ENCODE measurements at regions not wholly inside any gene's neighbourhood (a gene's known extent, or its start where the extent isn't known, plus 50 kb on each side); places are given as distances from the start of the nearest gene placed in this dataset.
"Not testable (repeated sequence)": the region's sequence is repeated elsewhere in the genome, so short reads cannot be mapped to it uniquely, and the experiment has no call there.

DNA sequence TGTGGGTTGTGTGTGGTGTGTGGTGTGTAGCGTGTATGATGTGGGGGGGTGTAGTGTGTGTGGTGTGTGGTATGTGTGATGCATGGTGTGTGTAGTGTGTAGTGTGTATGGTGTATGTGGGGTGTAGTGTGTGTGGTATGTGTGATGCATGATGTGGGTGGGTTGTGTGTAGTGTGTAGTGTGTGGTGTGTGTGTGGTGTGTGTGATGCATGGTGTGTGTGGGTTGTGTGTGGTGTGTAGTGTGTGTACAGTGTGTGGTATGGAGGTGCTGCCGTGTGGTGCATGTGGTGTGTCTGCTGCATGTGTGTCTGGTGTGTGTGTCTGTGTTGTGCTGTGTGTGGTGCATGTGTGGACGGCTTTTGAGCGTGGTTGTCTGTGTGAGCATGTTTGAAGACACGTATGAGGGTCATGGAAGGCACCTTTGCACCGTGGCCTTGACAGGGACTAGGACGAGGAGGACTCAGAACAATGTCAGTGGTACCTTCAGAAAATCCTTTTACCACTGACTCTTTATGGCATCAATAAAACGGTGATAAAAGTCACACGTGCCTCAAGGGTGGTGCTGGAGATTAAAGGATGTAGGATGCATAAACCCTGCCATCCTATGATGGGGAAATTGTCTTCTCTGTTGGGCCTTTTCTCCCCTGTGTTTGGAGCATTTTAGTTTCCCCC is 328.7 kb upstream of the B3GAT1 start:
- DNase-seq = no peak

DNA sequence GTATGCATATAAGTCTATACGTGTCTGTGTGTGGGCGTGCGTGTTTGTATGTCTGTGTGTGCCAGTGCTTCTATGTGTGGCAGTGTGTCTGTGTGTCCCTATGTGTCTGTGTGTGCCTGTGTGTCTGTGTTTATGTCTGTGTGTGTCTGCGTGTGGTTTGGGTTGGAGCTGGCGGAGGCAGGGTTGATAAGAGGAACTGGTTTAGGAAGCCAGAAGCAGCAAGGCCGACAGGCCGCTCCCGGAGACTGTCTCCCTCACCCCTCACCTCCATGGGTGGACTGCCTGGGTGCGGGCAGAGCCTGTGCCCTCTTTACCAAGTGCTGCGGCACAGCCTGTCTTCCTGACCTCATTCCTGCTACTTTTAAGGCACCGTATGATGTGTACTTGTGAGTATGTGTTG is 327.1 kb upstream of the B3GAT1 start:
- no peak for DNase-seq

DNA sequence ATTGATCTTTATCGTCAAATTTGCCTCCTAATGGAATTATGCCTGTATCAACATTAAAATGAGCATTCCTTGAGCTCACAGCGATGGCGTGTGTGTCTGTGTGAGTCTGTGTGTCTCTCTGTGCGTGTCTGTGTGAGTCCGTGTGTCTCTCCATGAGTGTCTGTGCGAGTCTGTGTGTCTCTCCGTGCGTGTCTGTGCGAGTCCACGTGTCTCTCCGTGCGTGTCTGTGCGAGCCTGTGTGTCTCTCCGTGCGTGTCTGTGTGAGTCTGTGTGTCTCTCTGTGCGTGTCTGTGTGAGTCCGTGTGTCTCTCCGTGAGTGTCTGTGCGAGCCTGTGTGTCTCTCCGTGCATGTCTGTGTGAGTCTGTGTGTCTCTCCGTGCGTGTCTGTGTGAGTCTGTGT is 326.5 kb upstream of the B3GAT1 start:
- DNase-seq = no peak

DNA sequence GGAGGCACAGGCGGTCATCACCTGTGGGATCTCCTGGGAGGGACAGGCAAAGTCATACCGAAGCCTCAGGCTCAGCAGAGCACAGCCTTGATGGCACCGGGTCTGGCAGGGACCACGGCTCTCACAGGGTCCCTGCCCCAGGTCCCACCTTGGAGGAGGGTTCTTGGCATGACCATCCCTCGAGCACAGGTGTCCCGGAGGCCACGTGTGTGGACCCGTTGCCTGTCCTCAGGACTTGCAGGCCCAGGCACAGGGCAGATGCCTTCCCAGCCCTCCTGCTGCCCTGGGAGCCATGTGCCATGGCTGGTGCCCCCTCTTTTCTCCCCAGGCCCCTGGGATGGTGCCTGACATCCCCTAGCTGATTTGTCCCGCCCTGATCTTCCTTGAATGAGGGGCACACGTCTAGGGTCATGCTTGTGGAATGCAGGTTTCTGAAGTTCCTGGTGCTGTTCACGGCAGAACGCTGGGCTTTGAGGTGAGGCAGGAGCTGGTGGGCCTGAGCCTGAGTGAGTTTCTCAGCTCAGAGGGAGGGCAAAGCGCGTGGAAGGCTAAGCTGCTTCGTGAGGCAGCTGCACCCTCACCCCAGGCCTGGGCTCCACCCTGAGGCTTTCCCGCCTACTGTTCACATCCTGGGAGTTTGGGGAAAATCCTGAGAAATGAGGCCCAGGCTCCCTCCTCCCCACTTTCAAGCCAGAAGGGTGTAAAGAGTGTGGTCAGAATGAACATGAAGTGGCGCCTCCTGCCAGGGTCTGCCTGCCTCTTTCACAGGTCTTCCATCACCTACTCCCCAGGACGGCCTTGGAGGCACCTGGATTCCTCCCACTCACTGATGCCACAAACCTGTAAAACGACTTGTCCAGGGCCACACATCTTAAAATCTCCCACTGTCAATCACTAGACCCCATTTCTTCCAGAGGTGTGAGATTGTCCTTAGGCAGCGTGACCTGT is 325.8 kb upstream of the B3GAT1 start:
- no peak for DNase-seq

DNA sequence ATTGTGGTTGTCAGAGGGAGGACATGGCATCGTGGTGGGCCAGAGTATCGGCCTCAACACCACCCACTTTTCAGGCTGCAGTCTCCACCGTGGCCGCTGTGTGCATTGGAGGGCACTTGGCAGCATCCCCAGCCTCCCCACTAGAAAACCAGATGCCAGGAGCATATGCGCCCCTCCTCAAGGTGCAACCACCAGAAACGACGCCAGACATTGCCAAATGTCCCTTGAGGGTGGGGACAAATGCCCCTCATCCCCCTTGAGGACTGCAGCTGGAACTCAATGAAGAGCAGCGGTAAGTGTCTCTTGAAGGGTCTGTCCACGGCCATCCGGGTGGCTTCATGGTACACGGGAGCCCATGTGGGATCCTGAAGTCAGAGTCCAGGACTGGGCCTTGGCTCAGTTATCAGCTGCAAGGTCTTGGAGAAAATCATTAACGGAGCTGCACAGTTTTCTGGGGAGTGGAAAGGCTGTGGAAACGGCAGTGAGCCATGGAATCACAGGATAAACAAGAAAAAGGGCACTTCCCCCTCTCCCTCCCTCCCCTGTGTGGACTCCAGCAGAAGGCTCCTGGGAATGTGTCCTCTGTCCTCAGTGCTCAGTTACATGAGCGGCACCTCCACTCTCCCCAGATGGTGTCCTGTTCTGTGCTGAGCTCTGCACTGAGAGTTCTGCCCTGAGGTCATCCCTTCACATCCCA is 324.4 kb upstream of the B3GAT1 start:
- no peak for DNase-seq

DNA sequence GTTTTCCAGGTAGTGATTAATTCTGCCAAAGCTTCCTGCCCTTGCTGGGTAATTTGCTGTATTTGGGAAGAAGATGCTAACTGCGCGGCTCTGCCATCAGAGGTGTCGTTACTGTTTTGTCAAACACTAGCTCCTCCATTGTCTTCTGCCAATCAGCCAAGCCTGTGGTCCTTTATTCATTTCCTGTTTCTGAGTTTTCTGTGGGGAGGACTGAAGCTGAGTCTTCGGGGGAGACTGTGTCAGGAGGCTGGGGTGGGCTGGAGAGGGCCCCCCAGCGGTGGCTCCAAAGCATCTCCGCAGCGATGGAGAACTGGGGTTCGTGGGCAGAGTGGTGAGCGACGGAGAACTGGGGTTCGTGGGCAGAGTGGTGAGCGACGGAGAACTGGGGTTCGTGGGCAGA is 322.9 kb upstream of the B3GAT1 start:
- DNase-seq = no peak

DNA sequence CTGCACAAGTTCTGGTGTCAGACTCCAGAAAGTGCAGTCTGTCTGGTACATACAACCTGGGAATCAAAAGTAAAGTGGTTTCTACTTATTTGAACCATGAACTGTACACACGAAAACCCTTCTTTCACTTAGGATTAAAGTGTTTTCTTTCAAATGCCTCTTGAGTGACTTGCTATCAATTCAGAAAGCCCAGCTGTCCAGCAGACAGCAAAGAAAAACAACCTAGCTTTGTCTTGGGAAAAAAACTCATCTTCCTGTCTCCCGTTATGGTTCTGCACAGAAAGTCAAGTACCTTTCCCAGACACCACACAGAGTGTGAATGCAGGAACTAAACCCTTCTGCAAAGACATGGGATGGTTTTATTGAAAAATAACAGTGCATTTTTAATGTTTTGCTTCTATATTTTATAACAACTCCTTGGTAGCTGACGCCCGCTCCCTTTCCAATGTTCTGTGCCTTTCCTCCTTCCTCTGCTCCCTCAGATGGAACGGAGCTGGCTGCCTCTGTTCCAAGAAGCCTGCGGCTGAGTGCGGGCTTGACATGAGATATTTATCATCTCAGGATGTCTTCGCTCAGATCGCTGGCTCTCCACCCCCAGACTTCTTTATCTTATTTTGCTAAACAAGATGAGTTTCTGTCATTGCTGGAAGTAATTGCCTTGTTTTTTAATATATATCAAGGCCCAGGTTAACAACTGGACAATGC is 322.3 kb upstream of the B3GAT1 start:
- DNase-seq = no peak

DNA sequence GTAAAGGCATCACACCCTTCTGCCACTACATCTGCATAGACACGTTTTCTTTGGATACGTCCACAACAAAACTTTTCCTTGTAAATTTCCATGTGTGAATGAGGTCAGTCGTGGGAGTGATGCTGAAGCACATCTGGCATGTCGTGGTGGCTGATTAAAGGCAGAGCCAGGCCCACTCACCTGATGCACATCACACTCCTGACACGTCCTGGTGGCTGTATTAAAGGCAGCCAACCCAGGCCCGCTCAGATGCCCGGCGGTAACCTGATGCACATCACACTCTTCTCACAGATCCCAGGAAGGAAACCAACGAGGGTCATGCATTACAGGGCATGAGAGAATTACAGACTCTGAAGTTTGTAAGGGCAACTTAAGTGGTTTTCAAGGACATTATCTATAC is 321.6 kb upstream of the B3GAT1 start:
- DNase-seq = no peak

DNA sequence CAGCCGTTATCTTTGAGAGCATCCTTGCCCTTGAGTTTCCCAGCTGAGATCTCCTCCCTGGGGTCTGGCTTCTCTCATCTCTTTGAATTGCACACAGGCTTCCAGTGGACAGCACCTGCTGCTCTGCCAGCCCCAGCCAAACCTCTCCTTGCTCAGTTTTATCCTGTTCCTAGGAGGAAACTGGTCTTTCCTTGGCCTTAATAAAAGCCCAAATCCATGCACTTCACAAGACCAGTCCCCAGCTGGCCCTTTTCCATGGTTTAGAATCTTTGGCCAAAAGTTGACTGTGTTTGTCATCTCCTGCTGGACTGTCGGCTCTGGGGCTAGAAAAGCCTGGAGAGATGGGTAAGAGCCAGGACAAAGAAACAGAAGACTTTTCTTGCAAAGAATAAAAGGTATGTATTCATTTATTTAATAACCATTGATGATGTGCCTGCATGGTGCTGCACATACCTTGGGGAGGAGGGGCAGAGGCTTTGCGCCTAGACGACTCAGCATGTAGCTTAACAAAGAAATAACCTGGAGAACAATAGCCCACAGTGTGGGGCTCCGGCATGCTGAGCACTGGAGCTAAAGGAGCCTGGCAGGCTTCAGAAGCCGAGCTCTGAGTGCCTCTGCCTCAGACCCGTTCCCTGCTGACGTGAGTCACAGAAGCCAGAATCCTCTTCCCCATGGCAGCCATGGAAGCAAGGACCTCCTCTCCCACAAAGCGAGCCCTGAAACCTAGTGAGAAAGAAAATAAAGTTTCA is 319.3 kb upstream of the B3GAT1 start:
- peak; percentile 82 for DNase-seq

DNA sequence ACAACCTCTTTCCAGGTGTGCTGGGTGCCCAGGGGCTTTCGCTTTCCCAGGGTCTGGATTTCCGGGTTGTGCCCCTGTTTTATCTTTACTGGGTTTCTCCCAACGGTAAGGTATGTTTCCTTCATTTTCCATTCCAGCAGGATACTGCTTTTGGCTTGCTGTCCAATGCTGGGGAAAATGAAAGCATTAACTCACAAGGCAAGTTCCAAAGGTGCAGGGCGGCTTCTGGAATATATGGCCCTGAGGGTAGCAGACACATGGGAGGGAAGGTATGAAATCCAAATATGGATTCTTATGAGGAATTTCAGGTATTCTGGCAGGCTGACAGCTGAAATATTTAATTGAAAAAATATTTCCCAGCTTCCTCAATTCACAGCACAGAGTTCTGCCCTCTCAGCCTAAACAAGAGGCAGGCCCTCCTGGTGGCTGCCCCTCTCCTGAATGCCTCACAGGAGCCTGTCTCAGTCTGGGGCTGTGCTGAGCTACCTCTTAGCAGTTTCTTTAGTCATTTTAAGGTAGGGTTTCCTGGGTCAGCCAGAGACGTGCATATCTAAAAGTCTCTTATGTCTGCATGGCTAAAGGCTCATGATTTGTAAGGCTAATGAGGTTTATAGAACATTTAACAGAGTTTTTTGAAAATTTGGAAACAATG is 318.6 kb upstream of the B3GAT1 start:
- peak; percentile 49 for DNase-seq

DNA sequence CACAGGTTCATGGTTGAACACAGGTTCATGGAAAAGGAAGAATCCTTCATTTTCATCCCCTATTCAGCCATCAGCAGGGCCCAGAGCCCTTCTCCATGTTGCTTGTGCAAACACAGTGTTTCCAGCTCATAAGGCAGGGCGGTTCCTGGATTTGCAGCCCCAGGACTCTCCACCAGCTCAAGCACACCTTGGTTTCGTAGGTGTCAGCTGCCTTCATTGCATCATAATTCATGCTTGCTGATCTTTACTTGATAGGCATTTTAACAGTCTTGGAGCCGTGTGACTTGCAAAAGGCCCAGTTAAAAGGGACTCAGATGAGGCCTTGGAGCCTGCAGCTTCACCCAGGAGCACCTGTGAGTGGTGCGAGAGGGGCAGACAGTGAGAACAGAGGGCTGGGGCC is 318.1 kb upstream of the B3GAT1 start:
- DNase-seq = peak; percentile 43

DNA sequence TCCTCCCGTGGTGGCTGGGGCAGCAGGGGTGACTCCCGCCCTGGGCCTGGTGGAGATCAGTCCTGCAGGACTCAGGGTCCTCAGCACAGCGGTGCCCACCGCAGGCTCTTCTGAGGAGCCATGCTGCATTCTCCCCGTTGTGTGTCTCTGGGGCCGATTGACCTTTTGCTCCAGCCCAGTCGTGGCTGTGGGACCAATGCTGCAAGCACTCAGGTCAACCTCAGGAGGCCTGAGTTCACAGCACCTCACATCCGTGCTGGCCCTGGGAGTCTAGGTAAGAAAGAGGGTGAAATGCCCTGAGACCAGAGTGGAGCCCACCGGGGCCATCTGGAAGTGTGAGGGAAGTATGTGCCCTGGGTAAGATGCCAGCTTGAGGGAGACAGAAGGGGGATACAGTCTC is 316.1 kb upstream of the B3GAT1 start:
- peak; percentile 49 for DNase-seq

DNA sequence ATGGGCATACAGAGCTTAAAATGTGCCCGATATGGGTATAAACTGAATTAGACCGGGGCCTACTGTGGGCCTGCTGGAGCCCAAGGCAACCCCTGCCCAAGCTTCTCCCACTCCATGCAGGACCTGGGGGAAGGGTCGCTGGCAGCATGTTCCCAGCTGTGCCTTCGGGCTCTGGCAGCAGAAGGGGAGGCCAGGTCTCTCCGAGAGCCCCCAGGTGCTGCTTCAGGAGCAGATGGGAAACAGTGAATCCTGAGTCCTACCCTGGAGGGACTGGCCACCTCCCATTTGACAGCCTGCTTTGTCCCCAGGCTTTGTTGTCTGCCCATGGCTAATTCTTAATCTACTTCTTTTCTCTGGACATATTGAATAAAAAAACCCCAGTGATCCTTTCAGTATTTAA is 315.6 kb upstream of the B3GAT1 start:
- peak; percentile 19 for DNase-seq

DNA sequence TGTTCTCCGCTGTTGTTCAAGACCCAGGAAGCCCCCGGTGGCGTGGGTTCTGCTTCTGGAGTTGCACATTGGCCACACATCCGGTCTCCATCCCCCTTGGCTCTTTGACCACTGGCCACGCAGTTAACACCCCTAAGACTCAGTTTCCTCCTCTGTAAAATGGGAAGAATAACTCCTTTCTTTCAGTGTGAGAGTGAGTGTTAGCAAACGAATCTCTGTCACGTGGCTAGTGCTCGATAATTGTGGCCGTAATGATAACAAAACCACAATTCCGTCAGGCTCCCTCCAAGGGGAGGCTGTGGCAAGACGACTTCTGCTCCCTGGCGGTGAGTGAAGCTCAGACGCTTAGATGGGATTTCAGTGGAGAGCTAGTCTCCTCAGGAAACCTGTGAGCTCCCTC is 315.2 kb upstream of the B3GAT1 start:
- DNase-seq = peak; percentile 43

DNA sequence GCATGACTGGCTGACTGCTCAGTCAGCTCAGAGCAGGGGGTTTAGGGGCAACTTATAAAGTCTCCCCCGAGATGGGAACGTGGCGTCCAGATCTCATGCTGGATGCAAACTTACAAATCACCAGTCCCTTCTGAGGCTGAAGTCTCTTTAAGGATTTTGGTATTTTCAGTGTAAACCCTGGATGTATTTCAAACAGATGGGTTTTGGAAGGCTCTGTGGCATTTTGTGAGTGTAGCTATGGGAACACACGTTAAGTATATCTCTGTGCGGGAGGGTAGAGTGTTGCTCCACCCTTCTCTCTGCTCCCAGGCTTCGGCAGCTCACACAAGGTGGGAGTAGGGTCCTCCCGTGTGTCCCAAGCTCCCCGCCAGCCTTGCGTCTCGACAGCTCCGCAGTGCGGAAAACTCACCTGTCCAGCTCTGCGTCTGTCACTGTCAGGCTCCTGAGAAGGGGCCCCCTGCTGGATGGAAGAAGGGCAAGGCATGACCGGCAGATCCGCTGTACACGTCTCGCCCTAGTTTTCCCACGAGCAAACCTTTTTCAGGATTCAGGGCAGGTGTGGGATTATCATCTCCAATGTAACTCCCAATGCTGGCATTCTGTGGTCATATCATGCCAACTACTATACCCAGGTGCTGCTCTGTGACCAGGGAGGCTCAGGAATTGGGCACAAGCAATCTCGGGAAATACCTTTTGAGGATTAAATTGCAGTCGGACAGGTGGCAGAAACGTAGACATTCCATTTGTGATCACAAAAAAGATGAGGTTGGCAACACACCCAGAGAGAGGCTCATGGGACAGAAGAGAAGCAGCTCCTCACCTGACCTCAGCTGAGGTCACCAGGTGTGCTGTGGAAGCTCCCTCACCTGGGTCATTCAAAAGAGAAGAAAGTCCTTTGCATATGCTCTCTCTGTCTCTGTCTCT is 313.9 kb upstream of the B3GAT1 start:
- DNase-seq = peak; percentile 78

DNA sequence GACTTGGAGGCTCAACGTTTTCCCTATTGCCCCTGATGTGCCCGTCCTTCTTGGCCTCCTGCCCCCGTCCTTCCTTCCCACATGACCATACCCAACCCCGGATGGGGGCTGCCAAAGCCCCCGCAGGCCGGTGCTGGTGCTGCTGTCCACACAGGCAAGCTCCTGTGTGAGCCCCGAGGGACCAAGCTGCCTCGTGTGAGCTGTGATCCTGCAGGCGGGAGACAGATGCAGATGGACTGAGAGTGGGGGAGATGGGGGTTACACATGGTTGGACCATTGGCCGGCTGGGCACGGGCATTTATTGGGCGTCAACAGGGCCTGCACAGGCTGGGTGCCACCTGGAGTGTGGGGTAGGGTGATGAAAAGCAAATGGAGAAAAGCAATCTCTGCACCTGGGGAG is 313.2 kb upstream of the B3GAT1 start:
- DNase-seq = peak; percentile 40

DNA sequence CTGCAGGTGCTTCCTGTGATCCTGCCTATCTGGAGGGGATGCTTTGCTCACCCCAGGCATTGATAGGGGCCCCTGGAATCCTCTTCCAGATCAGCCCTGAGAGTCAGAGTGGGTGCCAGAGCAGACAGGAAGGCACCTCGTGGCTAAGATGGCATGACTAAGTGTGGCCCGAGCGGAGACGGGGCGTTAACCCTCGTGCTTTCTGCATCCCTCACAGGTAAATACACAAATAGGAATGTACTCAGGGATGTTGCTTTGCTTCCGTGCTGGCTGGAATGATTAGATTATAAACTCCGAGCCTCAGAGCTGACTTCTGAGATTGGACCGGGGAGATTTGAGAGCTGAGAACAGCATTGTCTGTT is 312.7 kb upstream of the B3GAT1 start:
- DNase-seq = no peak

DNA sequence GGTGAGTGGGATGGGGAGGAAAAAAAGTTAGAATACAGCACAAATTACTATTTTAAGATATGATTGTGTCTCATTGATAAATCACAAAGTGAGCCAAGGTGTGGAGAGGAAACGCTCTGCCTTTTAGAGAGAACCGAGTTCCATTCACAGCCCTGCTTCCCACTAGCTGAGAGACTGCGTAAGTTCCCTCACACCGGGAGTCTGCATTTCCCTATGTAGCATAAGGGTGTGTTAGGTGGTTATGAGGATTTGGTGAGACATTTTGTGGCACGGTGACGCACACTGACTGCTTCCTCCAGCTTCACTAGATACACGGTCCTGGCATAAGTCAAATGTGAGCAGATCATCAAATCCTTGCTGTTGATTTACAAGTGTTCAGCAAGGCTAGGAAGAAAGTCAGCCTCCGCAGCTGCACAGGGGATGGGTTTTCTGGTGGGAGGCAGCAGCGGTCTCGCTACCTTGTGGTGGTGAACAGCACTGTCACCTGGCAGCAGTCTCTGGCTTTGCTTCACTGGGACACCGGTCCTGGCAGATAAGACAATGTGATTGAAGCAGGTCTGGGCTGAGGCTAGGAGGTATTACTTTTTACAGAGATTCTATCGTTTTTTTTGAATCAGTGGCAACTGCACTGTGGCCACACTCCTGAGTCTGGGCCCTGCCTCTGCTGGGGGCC is 312.2 kb upstream of the B3GAT1 start:
- DNase-seq = peak; percentile 32

DNA sequence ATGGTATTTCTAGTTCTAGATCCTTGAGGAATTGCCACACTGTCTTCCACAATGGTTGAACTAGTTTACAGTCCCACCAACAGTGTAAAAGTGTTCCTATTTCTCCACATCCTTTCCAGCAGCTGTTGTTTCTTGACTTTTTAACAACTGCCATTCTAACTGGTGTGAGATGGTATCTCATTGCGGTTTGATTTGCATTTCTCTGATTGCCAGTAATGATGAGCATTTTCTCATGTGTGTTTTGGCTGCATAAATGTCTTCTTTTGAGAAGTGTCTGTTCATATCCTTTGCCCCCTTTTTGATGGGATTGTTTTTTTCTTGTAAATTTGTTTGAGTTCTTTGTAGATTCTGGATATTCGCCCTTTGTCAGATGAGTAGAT is 308.6 kb upstream of the B3GAT1 start:
- DNase-seq = not testable (repeated sequence)
